Esophagus muscularis mucosa (tissue), 3 donors: ENCODE measurements at regions not wholly inside any gene's neighbourhood (a gene's known extent, or its start where the extent isn't known, plus 50 kb on each side); places are given as distances from the start of the nearest gene placed in this dataset.

Experiments used
- POLR2A ChIP-seq: fragments of 450-650 bp; IDR thresholded peaks from one replicate; pipeline ENCODE4 v1.6.1; 2017; ENCODE audit warnings: antibody characterized with exemption, moderate library complexity, mild to moderate bottlenecking, low read depth
- TF ChIP-seq, protein P1 (sequence below), 3 experiments: fragments of 200-600 bp in 2 of 3; fragments of 450-650 bp in 1 of 3; sonication (generic) in 2 of 3; IDR thresholded peaks; one replicate each; pipeline ENCODE4 v1.5.1; 2017 to 2019; ENCODE audit warnings: antibody characterized with exemption in 3 of 3, mild to moderate bottlenecking in 2 of 3, moderate library complexity in 1 of 3

- TF ChIP-seq, protein P1, sequence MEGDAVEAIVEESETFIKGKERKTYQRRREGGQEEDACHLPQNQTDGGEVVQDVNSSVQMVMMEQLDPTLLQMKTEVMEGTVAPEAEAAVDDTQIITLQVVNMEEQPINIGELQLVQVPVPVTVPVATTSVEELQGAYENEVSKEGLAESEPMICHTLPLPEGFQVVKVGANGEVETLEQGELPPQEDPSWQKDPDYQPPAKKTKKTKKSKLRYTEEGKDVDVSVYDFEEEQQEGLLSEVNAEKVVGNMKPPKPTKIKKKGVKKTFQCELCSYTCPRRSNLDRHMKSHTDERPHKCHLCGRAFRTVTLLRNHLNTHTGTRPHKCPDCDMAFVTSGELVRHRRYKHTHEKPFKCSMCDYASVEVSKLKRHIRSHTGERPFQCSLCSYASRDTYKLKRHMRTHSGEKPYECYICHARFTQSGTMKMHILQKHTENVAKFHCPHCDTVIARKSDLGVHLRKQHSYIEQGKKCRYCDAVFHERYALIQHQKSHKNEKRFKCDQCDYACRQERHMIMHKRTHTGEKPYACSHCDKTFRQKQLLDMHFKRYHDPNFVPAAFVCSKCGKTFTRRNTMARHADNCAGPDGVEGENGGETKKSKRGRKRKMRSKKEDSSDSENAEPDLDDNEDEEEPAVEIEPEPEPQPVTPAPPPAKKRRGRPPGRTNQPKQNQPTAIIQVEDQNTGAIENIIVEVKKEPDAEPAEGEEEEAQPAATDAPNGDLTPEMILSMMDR (IDR thresholded peaks at IDR 0.05), result no peak
- no peak for TF ChIP-seq POLR2A
These were observed 181.1 kb downstream of the CTTN start for GRCh38 chr11:70579316-70579955.
